HTR-8/SVneo (cell line): ENCODE measurements at regions not wholly inside any gene's neighbourhood (a gene's known extent, or its start where the extent isn't known, plus 50 kb on each side); places are given as distances from the start of the nearest gene placed in this dataset.

Experiments
- DNase-seq: peaks from one replicate; pipeline ENCODE4 v3.0.0; 2011; ENCODE audit warnings: low spot score, mixed read lengths; ENCODE audit not compliant: insufficient read length
- FAIRE-seq: peaks from 2 replicates; lab custom pipeline; 2011; peaks lifted over from hg19 to GRCh38; lab: Jason Lieb, UNC

DNA sequence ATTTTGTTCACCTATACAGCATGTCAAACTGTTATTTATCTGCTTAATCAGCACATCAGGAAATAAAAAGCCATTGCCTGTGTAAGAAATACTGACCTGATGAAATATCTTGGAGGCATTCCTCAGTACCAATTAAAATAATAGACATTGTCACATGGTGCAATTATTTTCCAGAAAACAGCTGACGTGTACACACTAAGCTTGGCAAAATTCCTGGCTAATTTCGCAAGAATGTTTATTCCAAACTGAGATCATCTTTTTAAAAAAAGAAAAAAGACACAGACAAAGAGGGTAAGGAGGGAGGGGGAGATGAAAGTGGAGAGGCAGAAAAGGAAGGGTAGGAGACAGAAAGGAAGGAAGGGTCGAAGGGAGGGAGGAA lies 61.9 kb upstream of the NFKB1 start:
- DNase-seq = no peak
- no peak for FAIRE-seq

DNA sequence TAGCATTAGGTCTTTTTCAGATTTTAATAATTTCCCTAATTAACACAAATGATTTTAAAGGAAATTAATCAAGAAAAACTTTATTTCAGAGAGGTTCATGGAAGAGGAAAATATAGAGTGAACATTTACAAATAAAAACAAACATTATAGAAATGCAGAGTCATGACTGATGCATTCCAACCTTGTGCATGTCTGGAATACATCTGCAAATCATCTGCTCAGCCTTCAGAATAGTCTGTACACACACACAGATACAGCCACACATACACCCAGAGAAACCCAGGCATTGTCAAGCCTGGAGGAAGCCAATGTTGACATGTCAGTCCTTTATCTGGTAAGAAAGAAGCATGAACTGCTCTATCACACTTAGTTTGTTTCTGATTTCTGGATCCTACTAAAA lies 61.3 kb upstream of the NFKB1 start:
- no peak for DNase-seq
- no peak for FAIRE-seq

GRCh38 chr4:102440498-102440897 lies 60.7 kb upstream of the NFKB1 start:
- DNase-seq (no peak), FAIRE-seq (no peak)

- FAIRE-seq = no peak
- DNase-seq = no peak
These were observed 58.9 kb upstream of the NFKB1 start for GRCh38 chr4:102441978-102442911.

GRCh38 chr4:102444752-102445151 lies 56.4 kb upstream of the NFKB1 start:
- DNase-seq (no peak), FAIRE-seq (no peak)

GRCh38 chr4:102445213-102445612 lies 55.9 kb upstream of the NFKB1 start:
- FAIRE-seq = no peak
- DNase-seq = no peak

DNA sequence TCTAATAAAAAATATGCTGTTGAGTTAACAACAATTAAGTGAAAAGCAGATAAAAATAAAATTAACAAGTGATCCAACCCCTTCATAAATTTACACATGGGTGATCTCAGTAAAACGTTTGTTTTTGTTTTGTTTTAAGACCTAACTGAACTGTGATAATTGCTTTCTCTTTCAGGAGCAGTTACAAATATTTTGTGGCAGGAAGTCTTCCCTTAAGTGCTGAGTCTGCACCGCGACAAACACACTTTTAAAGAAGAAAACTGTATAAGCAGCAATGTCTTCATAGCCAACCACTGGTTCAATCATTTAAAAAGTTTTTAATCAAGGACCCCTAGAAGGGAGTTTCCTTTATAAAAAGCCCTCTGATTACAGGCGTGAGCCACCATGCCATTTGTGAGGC lies 53.7 kb upstream of the NFKB1 start:
- FAIRE-seq (no peak), DNase-seq (no peak)

GRCh38 chr4:102449751-102450352 lies 51.3 kb upstream of the NFKB1 start:
- DNase-seq = peak; percentile 18
- FAIRE-seq = no peak

- DNase-seq = no peak
- no peak for FAIRE-seq
These were observed 49.9 kb upstream of the NFKB1 start for GRCh38 chr4:102451266-102451665.
